PC-9 (cell line): ENCODE measurements at regions not wholly inside any gene's neighbourhood (a gene's known extent, or its start where the extent isn't known, plus 50 kb on each side); places are given as distances from the start of the nearest gene placed in this dataset.

Source experiments
- BruUV-seq: library from RNA; stranded (reverse); fragments of 400-500 nt; replicated peaks from 2 replicates; lab custom pipeline; 2021; lab: Mats Ljungman, UMichigan
- CTCF ChIA-PET: fragments of 300-600 bp; sonication (Branson Sonifier 250); formaldehyde crosslinking; loops from one replicate; lab custom pipeline; 2022; ENCODE audit warnings: antibody characterized with exemption; lab: Charles Lee
- POLR2A ChIA-PET: fragments of 300-600 bp; sonication (Branson Sonifier 250); formaldehyde crosslinking; loops from one replicate; lab custom pipeline; 2022; ENCODE audit warnings: antibody characterized with exemption; ENCODE audit not compliant: unreplicated experiment; lab: Charles Lee
- DNase-seq, 2 experiments: peaks; one replicate each; pipeline versions ENCODE4 v3.0.0 to v3.0.0-alpha.2; 2015 to 2022; ENCODE audit warnings: mixed read lengths in 1 of 2
- H2AFZ ChIP-seq: fragments of 200-600 bp; sonication (generic); 2 replicates; pipeline ENCODE4 v1.8.1; 2017; ENCODE audit warnings: antibody characterized with exemption
- H3F3A ChIP-seq: fragments of 200-600 bp; sonication (generic); 2 replicates; pipeline ENCODE4 v1.8.1; 2017; ENCODE audit warnings: antibody characterized with exemption, mild to moderate bottlenecking, low read depth; ENCODE audit not compliant: insufficient read depth
- H3K27ac ChIP-seq: fragments of 200-600 bp; sonication (generic); 2 replicates; pipeline ENCODE4 v1.6.1; 2016; ENCODE audit warnings: mixed run types
- H3K27me3 ChIP-seq: fragments of 200-600 bp; sonication (generic); 2 replicates; pipeline ENCODE4 v1.6.1; 2016; ENCODE audit warnings: low read depth, mixed run types; ENCODE audit not compliant: insufficient read depth
- H3K36me3 ChIP-seq: fragments of 200-600 bp; sonication (generic); 2 replicates; pipeline ENCODE4 v1.6.1; 2016; ENCODE audit warnings: low read depth, mixed run types
- H3K4me1 ChIP-seq: fragments of 200-600 bp; sonication (generic); replicated peaks from 2 replicates; pipeline ENCODE4 v1.6.1; 2016; ENCODE audit warnings: mixed run types; ENCODE audit not compliant: insufficient read depth
- H3K4me2 ChIP-seq: fragments of 200-600 bp; sonication (generic); 2 replicates; pipeline ENCODE4 v1.6.1; 2017; ENCODE audit warnings: mixed run types
- H3K4me3 ChIP-seq: fragments of 200-600 bp; sonication (generic); 2 replicates; pipeline ENCODE4 v1.6.1; 2016; ENCODE audit warnings: mixed run types
- H3K79me2 ChIP-seq: fragments of 200-600 bp; sonication (generic); 2 replicates; pipeline ENCODE4 v1.6.1; 2017; ENCODE audit warnings: low read depth, mixed run types
- H3K9me2 ChIP-seq: fragments of 200-600 bp; sonication (generic); 2 replicates; pipeline ENCODE4 v1.8.1; 2017; ENCODE audit warnings: mild to moderate bottlenecking; ENCODE audit not compliant: insufficient read depth
- H3K9me3 ChIP-seq: fragments of 200-600 bp; sonication (generic); 2 replicates; pipeline ENCODE4 v1.8.1; 2016; ENCODE audit warnings: low read depth; ENCODE audit not compliant: insufficient read depth
- H4K20me1 ChIP-seq: fragments of 200-600 bp; sonication (generic); 2 replicates; pipeline ENCODE4 v1.8.1; 2017; ENCODE audit not compliant: insufficient read depth
- CTCF ChIP-seq: fragments of 200-600 bp; sonication (generic); conservative IDR thresholded peaks from 2 replicates; pipeline ENCODE4 v1.6.1; 2017; ENCODE audit warnings: mixed run types, antibody characterized with exemption, mild to moderate bottlenecking, moderate library complexity
- EZH2 ChIP-seq: fragments of 200-600 bp; sonication (generic); IDR thresholded peaks from 2 replicates; pipeline ENCODE4 v1.8.0; 2017; ENCODE audit warnings: antibody characterized with exemption, low read depth
- intact Hi-C: fragments of 100-400 bp; cut with micrococcal nuclease; formaldehyde crosslinking; loops from one replicate; pipeline ENCODE4 v1.10.0; 2022; ENCODE audit not compliant: unreplicated experiment

GRCh38 chr14:95765051-95765450 lies 51.1 kb upstream of the TCL1A start:
- H3K27me3 ChIP-seq, result peaks cover 10% of the 10 kb centered on the region; the same call in 1 of the 2 replicates
- POLR2A ChIA-PET, result no interaction called here
- no peak for DNase-seq
- no peak overlapping the region for H3K4me3 ChIP-seq
- TF ChIP-seq CTCF (no peak), EZH2 (no peak)
- no peak overlapping the region for H2AFZ ChIP-seq
- no peaks in the 10 kb centered on the region for H3K9me2 ChIP-seq
- no peaks in the 10 kb centered on the region for H3F3A ChIP-seq
- no peak overlapping the region for H3K4me2 ChIP-seq
- H3K36me3 ChIP-seq, result no peaks in the 10 kb centered on the region
- no peaks in the 10 kb centered on the region for H4K20me1 ChIP-seq
- no TSS peak for BruUV-seq
- intact Hi-C loops, result no loop called here
- H3K27ac ChIP-seq, result no peak overlapping the region
- CTCF ChIA-PET, result no interaction called here
- H3K4me1 ChIP-seq, result no peaks in the 10 kb centered on the region
- H3K79me2 ChIP-seq, result no peaks in the 10 kb centered on the region
- no peaks in the 10 kb centered on the region for H3K9me3 ChIP-seq

GRCh38 chr14:95763875-95764274 lies 50.0 kb upstream of the TCL1A start:
- CTCF ChIA-PET, result no interaction called here
- H3K79me2 ChIP-seq, result no peaks in the 10 kb centered on the region
- no peaks in the 10 kb centered on the region for H3K9me3 ChIP-seq
- intact Hi-C loops, result no loop called here
- no peak for DNase-seq
- BruUV-seq, result no TSS peak
- no peaks in the 10 kb centered on the region for H4K20me1 ChIP-seq
- H3K36me3 ChIP-seq, result no peaks in the 10 kb centered on the region
- H3F3A ChIP-seq, result no peaks in the 10 kb centered on the region
- H3K9me2 ChIP-seq, result no peaks in the 10 kb centered on the region
- no peak overlapping the region for H3K4me2 ChIP-seq
- no peaks in the 10 kb centered on the region for H3K4me1 ChIP-seq
- H2AFZ ChIP-seq, result no peak overlapping the region
- H3K4me3 ChIP-seq, result no peak overlapping the region
- peaks cover 10% of the 10 kb centered on the region; the same call in 1 of the 2 replicates for H3K27me3 ChIP-seq
- POLR2A ChIA-PET, result no interaction called here
- TF ChIP-seq EZH2, result no peak
- no peak for TF ChIP-seq CTCF
- no peak overlapping the region for H3K27ac ChIP-seq
